PC-9 (cell line): ENCODE measurements at regions not wholly inside any gene's neighbourhood (a gene's known extent, or its start where the extent isn't known, plus 50 kb on each side); places are given as distances from the start of the nearest gene placed in this dataset.

Experiments used
- CTCF ChIP-seq: fragments of 200-600 bp; sonication (generic); conservative IDR thresholded peaks from 2 replicates; pipeline ENCODE4 v1.6.1; 2017; ENCODE audit warnings: mixed run types, antibody characterized with exemption, mild to moderate bottlenecking, moderate library complexity
- EZH2 ChIP-seq: fragments of 200-600 bp; sonication (generic); IDR thresholded peaks from 2 replicates; pipeline ENCODE4 v1.8.0; 2017; ENCODE audit warnings: antibody characterized with exemption, low read depth

GRCh38 chrX:25079020-25079419, 63.3 kb upstream of the ARX start:
- no peak for TF ChIP-seq CTCF
- no peak for TF ChIP-seq EZH2
